GM12878 (cell line): ENCODE measurements at regions not wholly inside any gene's neighbourhood (a gene's known extent, or its start where the extent isn't known, plus 50 kb on each side); places are given as distances from the start of the nearest gene placed in this dataset.

ENCODE experiments used
- ATAC-seq: fragments of 200-7000 bp; cut with Tn5 transposase; 3 replicates; pipeline ENCODE4 v1.9.1; 2020; ENCODE audit warnings: mild to moderate bottlenecking, moderate library complexity
- BruUV-seq: library from RNA; stranded (reverse); fragments of 400-500 nt; replicated peaks from 2 replicates; lab custom pipeline; 2021; lab: Mats Ljungman, UMichigan
- CTCF ChIA-PET: fragments of 300-600 bp; sonication (Branson Sonifier 250); formaldehyde crosslinking; extraction: SDS; loops from one replicate; lab custom pipeline; 2021; ENCODE audit warnings: inconsistent platforms; lab: Yijun Ruan, JAX
- POLR2A ChIA-PET: fragments of 350-600 bp; formaldehyde crosslinking; extraction: SDS; loops from one replicate; lab custom pipeline; 2021; ENCODE audit warnings: inconsistent platforms; lab: Charles Lee
- RAD21 ChIA-PET: fragments of 300-600 bp; sonication (Branson Sonifier 250); formaldehyde crosslinking; loops from one replicate; lab custom pipeline; 2023; ENCODE audit warnings: antibody characterized with exemption; ENCODE audit not compliant: unreplicated experiment; lab: Charles Lee
- SMC1A ChIA-PET: fragments of 300-600 bp; sonication (Branson Sonifier 250); formaldehyde crosslinking; loops from one replicate; lab custom pipeline; 2023; ENCODE audit not compliant: unreplicated experiment, uncharacterized antibody; lab: Charles Lee
- DNase-seq: peaks from one replicate; pipeline ENCODE4 v3.0.0-alpha.2; 2011; ENCODE audit warnings: low read depth, low spot score
- FAIRE-seq: peaks from 3 replicates; lab custom pipeline; 2011; peaks lifted over from hg19 to GRCh38; lab: Jason Lieb, UNC
- H2AFZ ChIP-seq: 2 replicates; pipeline ENCODE4 v1.6.0; 2011; ENCODE audit warnings: low read depth, low read length, control low read depth; ENCODE audit not compliant: control insufficient read depth
- H3K27ac ChIP-seq: 2 replicates; pipeline ENCODE4 v1.5.1; 2011; ENCODE audit warnings: control low read depth; ENCODE audit not compliant: control insufficient read depth, insufficient read depth
- H3K27me3 ChIP-seq, 2 experiments: replicated peaks in 1 of 2; 2 replicates each; pipeline versions ENCODE4 v1.6.0 to v1.6.1; 2011; ENCODE audit warnings: low read length in 1 of 2; ENCODE audit not compliant: control insufficient read depth in 2 of 2, insufficient read depth in 2 of 2
- H3K36me3 ChIP-seq, 2 experiments: 2 replicates each; pipeline ENCODE4 v1.5.1; 2011; ENCODE audit warnings: low read length in 1 of 2; ENCODE audit not compliant: control insufficient read depth in 2 of 2, insufficient read depth in 2 of 2
- H3K4me1 ChIP-seq: 2 replicates; pipeline ENCODE4 v1.6.1; 2011; ENCODE audit warnings: mild to moderate bottlenecking, low read length, moderate library complexity, mixed read lengths; ENCODE audit not compliant: control insufficient read depth, insufficient read depth
- H3K4me2 ChIP-seq: 2 replicates; pipeline ENCODE4 v1.6.0; 2011; ENCODE audit warnings: control low read depth; ENCODE audit not compliant: control insufficient read depth, insufficient read depth
- H3K4me3 ChIP-seq: fragments of 200-600 bp; sonication (generic); 2 replicates; pipeline ENCODE4 v1.5.1; 2016
- H3K79me2 ChIP-seq: 2 replicates; pipeline ENCODE4 v1.6.0; 2011; ENCODE audit warnings: low read length; ENCODE audit not compliant: control insufficient read depth, insufficient read depth
- H3K9ac ChIP-seq: 2 replicates; pipeline ENCODE4 v1.8.0; 2011; ENCODE audit warnings: low read length, control low read depth, mixed read lengths; ENCODE audit not compliant: control insufficient read depth, insufficient read depth
- H3K9me3 ChIP-seq: replicated peaks from 3 replicates; pipeline ENCODE4 v1.5.1; 2011; ENCODE audit warnings: mild to moderate bottlenecking, low read length; ENCODE audit not compliant: control insufficient read depth, insufficient read depth
- H4K20me1 ChIP-seq: 2 replicates; pipeline ENCODE4 v1.6.0; 2011; ENCODE audit not compliant: control insufficient read depth, insufficient read depth
- HDAC6 ChIP-seq: fragments of 200-600 bp; sonication (generic); IDR thresholded peaks from one replicate; pipeline ENCODE4 v1.8.0; 2017; ENCODE audit warnings: antibody characterized with exemption; ENCODE audit not compliant: unreplicated experiment
- LARP7 ChIP-seq: fragments of 450-650 bp; IDR thresholded peaks from 2 replicates; pipeline ENCODE4 v1.6.1; 2017; ENCODE audit warnings: mild to moderate bottlenecking
- NR2F1 ChIP-seq: fragments of 450-650 bp; conservative IDR thresholded peaks from 2 replicates; pipeline ENCODE4 v1.6.1; 2017; ENCODE audit warnings: mild to moderate bottlenecking
- RELA ChIP-seq: fragments of 450-650 bp; IDR thresholded peaks from 2 replicates; pipeline ENCODE4 v1.8.0; 2014; ENCODE audit warnings: borderline replicate concordance; ENCODE audit not compliant: partially characterized antibody
- STAT3 ChIP-seq: IDR thresholded peaks from 2 replicates; pipeline ENCODE4 v1.6.1; 2011; ENCODE audit warnings: low read depth, low read length, improper control_type of control experiment
- TAF1 ChIP-seq: IDR thresholded peaks from 2 replicates; pipeline ENCODE4 v1.6.1; 2011; ENCODE audit warnings: mild to moderate bottlenecking, low read depth, low read length, borderline replicate concordance
- TCF7 ChIP-seq: IDR thresholded peaks from 2 replicates; pipeline ENCODE4 v1.6.1; 2014; ENCODE audit warnings: antibody characterized with exemption, borderline replicate concordance
- ZZZ3 ChIP-seq: IDR thresholded peaks from 2 replicates; pipeline ENCODE4 v1.6.1; 2011; ENCODE audit warnings: low read depth; ENCODE audit not compliant: control insufficient read depth, insufficient read length
- WGBS: methylation state at CpG from one replicate; pipeline ENCODE4 v1.1.6; 2016; ENCODE audit warnings: low lambda C conversion rate; ENCODE audit not compliant: insufficient replicate concordance, insufficient coverage; ENCODE audit errors: missing lambda C conversion rate; 5-methylcytosine and 5-hydroxymethylcytosine counted together
- in situ Hi-C: fragments of 300-500 bp; cut with MboI; formaldehyde crosslinking; loops from 9 replicates; pipeline ENCODE4 v1.14.3; 2018; ENCODE audit warnings: mixed read lengths
- intact Hi-C: fragments of 100-400 bp; cut with micrococcal nuclease; formaldehyde crosslinking; loops from one replicate; pipeline ENCODE4 v1.14.2; 2022; ENCODE audit not compliant: unreplicated experiment
- TF ChIP-seq, protein P1 (sequence below): IDR thresholded peaks from 2 replicates; pipeline ENCODE4 v1.6.1; 2011; ENCODE audit warnings: low read depth, mild to moderate bottlenecking, low read length, moderate library complexity, borderline replicate concordance; ENCODE audit errors: extremely low read depth
- TF ChIP-seq, protein P2 (sequence below): fragments of 450-650 bp; IDR thresholded peaks from 2 replicates; pipeline ENCODE4 v1.6.1; 2016; ENCODE audit warnings: mild to moderate bottlenecking
- TF ChIP-seq, protein P3 (sequence below): fragments of 450-650 bp; IDR thresholded peaks from 2 replicates; pipeline ENCODE4 v1.6.1; 2018; ENCODE audit warnings: mild to moderate bottlenecking, low read depth, moderate library complexity; ENCODE audit not compliant: partially characterized antibody

- FAIRE-seq (no peak), DNase-seq (no peak), ATAC-seq (no peak)
- Histone ChIP-seq H3K9me3 (no peaks in the 10 kb centered on the region), H3K27me3 (peaks cover 0 to 2% of the 10 kb centered on the region in 2 experiments; a peak in 1 of 4 replicates)
- in situ Hi-C loops = no loop called here
- no peak for TF ChIP-seq HDAC6
- no peak for TF ChIP-seq LARP7
- TF ChIP-seq, protein P1, sequence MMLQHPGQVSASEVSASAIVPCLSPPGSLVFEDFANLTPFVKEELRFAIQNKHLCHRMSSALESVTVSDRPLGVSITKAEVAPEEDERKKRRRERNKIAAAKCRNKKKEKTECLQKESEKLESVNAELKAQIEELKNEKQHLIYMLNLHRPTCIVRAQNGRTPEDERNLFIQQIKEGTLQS = no peak
- TF ChIP-seq TAF1 = no peak
- TF ChIP-seq, all 136 proteins: peak for 0
- POLR2A ChIA-PET = no interaction called here
- H3K79me2 ChIP-seq = no peaks in the 10 kb centered on the region
- RAD21 ChIA-PET = no interaction called here
- H3K36me3 ChIP-seq = no peaks in the 10 kb centered on the region
- H3K9ac ChIP-seq = no peak overlapping the region
- intact Hi-C loops = loop anchor here (10.0 kb wide), 1 partner anchor 55 kb away; no protein-coding TSS in a partner anchor
- no peak overlapping the region for H3K4me3 ChIP-seq
- 72% methylated on average over 8 of the region's 8 CpGs for WGBS
- H3K4me1 ChIP-seq = no peaks in the 10 kb centered on the region
- no peaks in the 10 kb centered on the region for H4K20me1 ChIP-seq
- no peak overlapping the region for H3K4me2 ChIP-seq
- BruUV-seq = no TSS peak
- no peak overlapping the region for H2AFZ ChIP-seq
- CTCF ChIA-PET = no interaction called here
- H3K27ac ChIP-seq = no peak overlapping the region
- SMC1A ChIA-PET = no interaction called here
These were observed 245.1 kb upstream of the APCDD1 start for GRCh38 chr18:10209302-10209701.

DNA sequence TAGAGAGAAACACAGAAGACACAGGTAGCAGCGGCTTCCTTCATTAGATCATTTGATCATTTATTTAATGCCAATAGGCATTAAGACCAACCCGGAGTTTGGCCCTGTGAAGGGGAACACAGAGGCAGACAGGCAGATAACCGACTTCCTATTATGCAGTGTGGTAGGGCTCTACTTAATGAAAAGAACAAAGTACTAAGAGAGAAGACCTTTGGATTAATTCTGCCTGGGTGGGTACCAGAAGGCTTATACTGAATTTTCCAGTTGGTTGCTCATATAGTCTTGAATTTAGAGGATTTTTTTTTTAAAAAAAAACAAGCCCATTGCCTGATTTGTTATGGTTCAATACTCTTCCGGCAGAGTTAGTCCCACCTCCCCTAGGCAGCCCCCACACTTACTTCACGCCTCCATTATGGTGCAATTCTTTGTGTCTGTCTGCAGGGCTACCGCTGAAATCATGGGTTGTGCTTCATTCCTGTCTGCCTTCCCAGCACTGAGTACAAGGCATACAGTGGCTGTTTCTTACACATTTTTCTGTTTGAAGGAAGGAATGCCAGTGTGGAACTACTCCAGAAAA is 244.3 kb upstream of the APCDD1 start:
- ChIA-PET POLR2A (no interaction called here), SMC1A (no interaction called here), RAD21 (no interaction called here), CTCF (no interaction called here)
- no peak for DNase-seq
- H3K9me3 ChIP-seq = no peaks in the 10 kb centered on the region
- H3K9ac ChIP-seq = no peak overlapping the region
- no TSS peak for BruUV-seq
- H2AFZ ChIP-seq = no peak overlapping the region
- H3K36me3 ChIP-seq = no peaks in the 10 kb centered on the region
- H3K4me2 ChIP-seq = no peak overlapping the region
- intact Hi-C loops (no loop called here), in situ Hi-C loops (no loop called here)
- no peak for ATAC-seq
- 60% methylated on average over 6 of the region's 6 CpGs for WGBS
- H3K27ac ChIP-seq = no peak overlapping the region
- no peaks in the 10 kb centered on the region for H3K4me1 ChIP-seq
- FAIRE-seq = no peak
- no peak overlapping the region for H3K4me3 ChIP-seq
- H3K27me3 ChIP-seq = peaks cover 0 to under 1% of the 10 kb centered on the region in 2 experiments; a peak in 1 of 4 replicates
- no peaks in the 10 kb centered on the region for H4K20me1 ChIP-seq
- H3K79me2 ChIP-seq = no peaks in the 10 kb centered on the region
- TF ChIP-seq TCF7 = no peak
- TF ChIP-seq, protein P2, sequence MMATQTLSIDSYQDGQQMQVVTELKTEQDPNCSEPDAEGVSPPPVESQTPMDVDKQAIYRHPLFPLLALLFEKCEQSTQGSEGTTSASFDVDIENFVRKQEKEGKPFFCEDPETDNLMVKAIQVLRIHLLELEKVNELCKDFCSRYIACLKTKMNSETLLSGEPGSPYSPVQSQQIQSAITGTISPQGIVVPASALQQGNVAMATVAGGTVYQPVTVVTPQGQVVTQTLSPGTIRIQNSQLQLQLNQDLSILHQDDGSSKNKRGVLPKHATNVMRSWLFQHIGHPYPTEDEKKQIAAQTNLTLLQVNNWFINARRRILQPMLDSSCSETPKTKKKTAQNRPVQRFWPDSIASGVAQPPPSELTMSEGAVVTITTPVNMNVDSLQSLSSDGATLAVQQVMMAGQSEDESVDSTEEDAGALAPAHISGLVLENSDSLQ = no peak
- no peak for TF ChIP-seq STAT3
- no peak for TF ChIP-seq ZZZ3
- TF ChIP-seq, protein P3, sequence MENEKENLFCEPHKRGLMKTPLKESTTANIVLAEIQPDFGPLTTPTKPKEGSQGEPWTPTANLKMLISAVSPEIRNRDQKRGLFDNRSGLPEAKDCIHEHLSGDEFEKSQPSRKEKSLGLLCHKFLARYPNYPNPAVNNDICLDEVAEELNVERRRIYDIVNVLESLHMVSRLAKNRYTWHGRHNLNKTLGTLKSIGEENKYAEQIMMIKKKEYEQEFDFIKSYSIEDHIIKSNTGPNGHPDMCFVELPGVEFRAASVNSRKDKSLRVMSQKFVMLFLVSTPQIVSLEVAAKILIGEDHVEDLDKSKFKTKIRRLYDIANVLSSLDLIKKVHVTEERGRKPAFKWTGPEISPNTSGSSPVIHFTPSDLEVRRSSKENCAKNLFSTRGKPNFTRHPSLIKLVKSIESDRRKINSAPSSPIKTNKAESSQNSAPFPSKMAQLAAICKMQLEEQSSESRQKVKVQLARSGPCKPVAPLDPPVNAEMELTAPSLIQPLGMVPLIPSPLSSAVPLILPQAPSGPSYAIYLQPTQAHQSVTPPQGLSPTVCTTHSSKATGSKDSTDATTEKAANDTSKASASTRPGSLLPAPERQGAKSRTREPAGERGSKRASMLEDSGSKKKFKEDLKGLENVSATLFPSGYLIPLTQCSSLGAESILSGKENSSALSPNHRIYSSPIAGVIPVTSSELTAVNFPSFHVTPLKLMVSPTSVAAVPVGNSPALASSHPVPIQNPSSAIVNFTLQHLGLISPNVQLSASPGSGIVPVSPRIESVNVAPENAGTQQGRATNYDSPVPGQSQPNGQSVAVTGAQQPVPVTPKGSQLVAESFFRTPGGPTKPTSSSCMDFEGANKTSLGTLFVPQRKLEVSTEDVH = no peak
- no peak for TF ChIP-seq NR2F1
- no peak for TF ChIP-seq RELA
